ENCODE measurements at regions not wholly inside any gene's neighbourhood (a gene's known extent, or its start where the extent isn't known, plus 50 kb on each side); places are given as distances from the start of the nearest gene placed in this dataset.

GRCh38 chr1:222040121-222040805 is 298.4 kb upstream of the DUSP10 start:
- Histone ChIP-seq H3K36me3 (ENCODE audit: low read depth) (no peaks in the 10 kb centered on the region), H3K9me2 (ENCODE audit: insufficient read depth) (no peaks in the 10 kb centered on the region; the same call in 1 of the 2 replicates), H3K27me3 (ENCODE audit: insufficient read depth, low read depth) (no peaks in the 10 kb centered on the region), H3F3A (ENCODE audit: insufficient read depth, low read depth) (no peaks in the 10 kb centered on the region), H3K4me3 (no peak overlapping the region), H3K79me2 (ENCODE audit: low read depth) (no peaks in the 10 kb centered on the region), H4K20me1 (ENCODE audit: insufficient read depth) (no peaks in the 10 kb centered on the region), H3K9me3 (ENCODE audit: insufficient read depth, low read depth) (peaks cover 4% of the 10 kb centered on the region; the same call in 1 of the 2 replicates), H3K27ac (no peak overlapping the region), H2AFZ (no peak overlapping the region), H3K4me1 (replicated peaks; ENCODE audit: insufficient read depth) (no peaks in the 10 kb centered on the region), H3K4me2 (no peak overlapping the region)
- ChIA-PET CTCF (no interaction called here), POLR2A (ENCODE audit: unreplicated experiment) (interaction anchor here (0.6 kb wide), 1 partner anchor 8 kb away, joined by 4 read pairs; no protein-coding TSS in a partner anchor)
- no TSS peak for BruUV-seq (replicated peaks)
- DNase-seq = no peak
- intact Hi-C loops (cut with micrococcal nuclease; ENCODE audit: unreplicated experiment) = no loop called here
- no peak for TF ChIP-seq EZH2 (IDR thresholded peaks at IDR 0.05; ENCODE audit: low read depth)

DNA sequence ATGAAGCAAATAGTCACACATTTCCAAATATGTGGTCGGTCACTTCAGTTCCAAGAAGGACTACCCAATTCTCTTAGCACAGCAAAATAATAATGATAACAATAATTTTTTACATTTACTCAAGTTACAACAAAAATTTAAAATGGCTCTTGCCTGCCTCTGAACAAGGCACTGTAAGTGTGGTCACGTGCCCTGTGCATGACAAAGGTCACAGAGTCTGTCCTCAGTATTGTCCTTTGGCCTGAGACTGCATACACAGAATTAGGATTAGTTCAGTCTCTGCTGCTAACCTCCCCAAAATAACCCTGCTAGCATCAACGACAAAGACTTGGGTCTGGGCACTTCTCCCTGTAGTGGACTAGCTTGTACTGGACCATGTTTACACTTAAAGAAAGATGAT is 297.1 kb upstream of the DUSP10 start:
- CTCF ChIA-PET = no interaction called here
- H3F3A ChIP-seq (ENCODE audit: insufficient read depth, low read depth) = no peaks in the 10 kb centered on the region
- BruUV-seq (replicated peaks) = no TSS peak
- H3K4me1 ChIP-seq (replicated peaks; ENCODE audit: insufficient read depth) = no peaks in the 10 kb centered on the region
- H3K27ac ChIP-seq = no peak overlapping the region
- DNase-seq = no peak
- H3K4me2 ChIP-seq = no peak overlapping the region
- no peak overlapping the region for H2AFZ ChIP-seq
- H3K9me3 ChIP-seq (ENCODE audit: insufficient read depth, low read depth) = peaks cover 4% of the 10 kb centered on the region; the same call in 1 of the 2 replicates
- no peaks in the 10 kb centered on the region for H3K36me3 ChIP-seq (ENCODE audit: low read depth)
- H3K4me3 ChIP-seq = no peak overlapping the region
- no peaks in the 10 kb centered on the region for H3K79me2 ChIP-seq (ENCODE audit: low read depth)
- H4K20me1 ChIP-seq (ENCODE audit: insufficient read depth) = no peaks in the 10 kb centered on the region
- no peaks in the 10 kb centered on the region; the same call in 1 of the 2 replicates for H3K9me2 ChIP-seq (ENCODE audit: insufficient read depth)
- TF ChIP-seq EZH2 (IDR thresholded peaks at IDR 0.05; ENCODE audit: low read depth) = no peak
- TF ChIP-seq, protein P1, sequence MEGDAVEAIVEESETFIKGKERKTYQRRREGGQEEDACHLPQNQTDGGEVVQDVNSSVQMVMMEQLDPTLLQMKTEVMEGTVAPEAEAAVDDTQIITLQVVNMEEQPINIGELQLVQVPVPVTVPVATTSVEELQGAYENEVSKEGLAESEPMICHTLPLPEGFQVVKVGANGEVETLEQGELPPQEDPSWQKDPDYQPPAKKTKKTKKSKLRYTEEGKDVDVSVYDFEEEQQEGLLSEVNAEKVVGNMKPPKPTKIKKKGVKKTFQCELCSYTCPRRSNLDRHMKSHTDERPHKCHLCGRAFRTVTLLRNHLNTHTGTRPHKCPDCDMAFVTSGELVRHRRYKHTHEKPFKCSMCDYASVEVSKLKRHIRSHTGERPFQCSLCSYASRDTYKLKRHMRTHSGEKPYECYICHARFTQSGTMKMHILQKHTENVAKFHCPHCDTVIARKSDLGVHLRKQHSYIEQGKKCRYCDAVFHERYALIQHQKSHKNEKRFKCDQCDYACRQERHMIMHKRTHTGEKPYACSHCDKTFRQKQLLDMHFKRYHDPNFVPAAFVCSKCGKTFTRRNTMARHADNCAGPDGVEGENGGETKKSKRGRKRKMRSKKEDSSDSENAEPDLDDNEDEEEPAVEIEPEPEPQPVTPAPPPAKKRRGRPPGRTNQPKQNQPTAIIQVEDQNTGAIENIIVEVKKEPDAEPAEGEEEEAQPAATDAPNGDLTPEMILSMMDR (conservative IDR thresholded peaks at IDR 0.05) = no peak
- H3K27me3 ChIP-seq (ENCODE audit: insufficient read depth, low read depth) = no peaks in the 10 kb centered on the region
- intact Hi-C loops (cut with micrococcal nuclease; ENCODE audit: unreplicated experiment) = no loop called here
- POLR2A ChIA-PET (ENCODE audit: unreplicated experiment) = no interaction called here

DNA sequence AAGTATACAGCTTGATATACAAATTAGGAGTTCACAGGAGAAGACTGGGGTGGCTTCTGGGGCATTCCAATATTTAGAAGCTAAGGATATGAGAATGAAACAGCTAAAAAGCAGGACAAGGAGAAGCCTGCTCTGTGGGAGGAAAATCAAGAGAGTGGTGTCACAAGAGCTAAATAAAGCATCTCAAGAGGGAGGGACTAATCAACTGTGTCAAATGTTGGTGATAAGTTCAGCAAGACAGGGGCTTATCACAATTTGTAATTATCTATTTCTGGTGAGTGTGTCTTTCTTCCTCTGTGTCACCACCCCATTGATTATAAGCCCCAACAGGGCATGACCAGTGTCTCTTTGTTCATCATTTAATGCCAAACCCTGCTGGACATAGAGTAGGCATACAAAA is 295.8 kb upstream of the DUSP10 start:
- DNase-seq = no peak
- Histone ChIP-seq H3K9me2 (ENCODE audit: insufficient read depth) (peaks cover 6% of the 10 kb centered on the region; the same call in 1 of the 2 replicates), H2AFZ (no peak overlapping the region), H3K4me2 (no peak overlapping the region), H3F3A (ENCODE audit: insufficient read depth, low read depth) (no peaks in the 10 kb centered on the region), H3K79me2 (ENCODE audit: low read depth) (no peaks in the 10 kb centered on the region), H3K36me3 (ENCODE audit: low read depth) (no peaks in the 10 kb centered on the region), H4K20me1 (ENCODE audit: insufficient read depth) (no peaks in the 10 kb centered on the region), H3K27ac (no peak overlapping the region), H3K4me3 (no peak overlapping the region), H3K4me1 (replicated peaks; ENCODE audit: insufficient read depth) (no peaks in the 10 kb centered on the region), H3K9me3 (ENCODE audit: insufficient read depth, low read depth) (peaks cover 4% of the 10 kb centered on the region; the same call in 1 of the 2 replicates), H3K27me3 (ENCODE audit: insufficient read depth, low read depth) (no peaks in the 10 kb centered on the region)
- TF ChIP-seq EZH2 (IDR thresholded peaks at IDR 0.05; ENCODE audit: low read depth) = no peak
- TF ChIP-seq, protein P1 (conservative IDR thresholded peaks at IDR 0.05) = no peak
- CTCF ChIA-PET = no interaction called here
- intact Hi-C loops (cut with micrococcal nuclease; ENCODE audit: unreplicated experiment) = no loop called here
- BruUV-seq (replicated peaks) = no TSS peak
- POLR2A ChIA-PET (ENCODE audit: unreplicated experiment) = interaction anchor here (0.5 kb wide), 1 partner anchor 10 kb away, joined by 5 read pairs; no protein-coding TSS in a partner anchor

Measured in PC-9 (cell line).